ENCODE measurements at regions not wholly inside any gene's neighbourhood (a gene's known extent, or its start where the extent isn't known, plus 50 kb on each side); places are given as distances from the start of the nearest gene placed in this dataset.

DNA sequence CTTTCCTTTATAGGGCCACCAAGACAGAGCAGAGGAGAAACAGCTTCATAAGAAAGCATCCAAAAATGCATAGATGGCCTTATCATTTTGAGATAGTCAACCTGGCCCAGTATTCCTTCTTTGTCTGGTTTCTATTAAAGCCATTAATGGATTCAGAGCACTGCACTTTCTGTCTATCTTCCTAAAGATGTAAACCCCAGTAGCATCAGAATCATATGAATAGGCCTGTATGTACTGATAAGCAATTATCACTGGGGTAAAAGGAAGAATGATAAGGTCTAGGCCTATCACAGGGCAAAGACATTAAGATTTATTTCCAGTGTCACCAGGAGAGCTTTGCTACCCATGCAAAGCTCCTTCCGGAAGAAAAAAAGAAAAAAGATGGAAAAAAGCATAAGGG, 432.5 kb upstream of the C9orf72 start:
- no peaks in the 10 kb centered on the region for H3K36me3 ChIP-seq (ENCODE audit: control insufficient read depth, insufficient read depth, low read length)
- no peak overlapping the region for H3K9ac ChIP-seq (ENCODE audit: extremely low read depth, low read length, poor library complexity, severe bottlenecking)
- H3K9me3 ChIP-seq (ENCODE audit: control insufficient read depth, low read length): no peaks in the 10 kb centered on the region
- H3K4me3 Mint-ChIP-seq: no peak overlapping the region
- no peak overlapping the region for H3K27ac ChIP-seq (ENCODE audit: low read depth, low read length)
- WGBS, 2 experiments (ENCODE audit: insufficient coverage in 1 of 2, insufficient read length in 1 of 2): 100% methylated on average over 1 of the region's 1 CpG; no CpG with 5 or more reads in 1 of the 2 experiments
- no peaks in the 10 kb centered on the region for H3K9me3 Mint-ChIP-seq
- no peak overlapping the region for H3K4me3 ChIP-seq (ENCODE audit: low read length)
- H3K4me1 Mint-ChIP-seq: no peaks in the 10 kb centered on the region
- TF ChIP-seq, protein P1, sequence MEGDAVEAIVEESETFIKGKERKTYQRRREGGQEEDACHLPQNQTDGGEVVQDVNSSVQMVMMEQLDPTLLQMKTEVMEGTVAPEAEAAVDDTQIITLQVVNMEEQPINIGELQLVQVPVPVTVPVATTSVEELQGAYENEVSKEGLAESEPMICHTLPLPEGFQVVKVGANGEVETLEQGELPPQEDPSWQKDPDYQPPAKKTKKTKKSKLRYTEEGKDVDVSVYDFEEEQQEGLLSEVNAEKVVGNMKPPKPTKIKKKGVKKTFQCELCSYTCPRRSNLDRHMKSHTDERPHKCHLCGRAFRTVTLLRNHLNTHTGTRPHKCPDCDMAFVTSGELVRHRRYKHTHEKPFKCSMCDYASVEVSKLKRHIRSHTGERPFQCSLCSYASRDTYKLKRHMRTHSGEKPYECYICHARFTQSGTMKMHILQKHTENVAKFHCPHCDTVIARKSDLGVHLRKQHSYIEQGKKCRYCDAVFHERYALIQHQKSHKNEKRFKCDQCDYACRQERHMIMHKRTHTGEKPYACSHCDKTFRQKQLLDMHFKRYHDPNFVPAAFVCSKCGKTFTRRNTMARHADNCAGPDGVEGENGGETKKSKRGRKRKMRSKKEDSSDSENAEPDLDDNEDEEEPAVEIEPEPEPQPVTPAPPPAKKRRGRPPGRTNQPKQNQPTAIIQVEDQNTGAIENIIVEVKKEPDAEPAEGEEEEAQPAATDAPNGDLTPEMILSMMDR (conservative IDR thresholded peaks at IDR 0.05): no peak
- H3K4me1 ChIP-seq (ENCODE audit: control insufficient read depth, insufficient read depth, low read length): no peaks in the 10 kb centered on the region
- H3K36me3 Mint-ChIP-seq (ENCODE audit: low read depth): no peaks in the 10 kb centered on the region
- H3K27ac Mint-ChIP-seq: no peak overlapping the region
- peaks cover 2% of the 10 kb centered on the region for H3K27me3 Mint-ChIP-seq (ENCODE audit: insufficient read depth)
- DNase-seq: no peak
- no peaks in the 10 kb centered on the region for H3K27me3 ChIP-seq (ENCODE audit: control insufficient read depth, insufficient read depth, low read length, poor library complexity, severe bottlenecking)

DNA sequence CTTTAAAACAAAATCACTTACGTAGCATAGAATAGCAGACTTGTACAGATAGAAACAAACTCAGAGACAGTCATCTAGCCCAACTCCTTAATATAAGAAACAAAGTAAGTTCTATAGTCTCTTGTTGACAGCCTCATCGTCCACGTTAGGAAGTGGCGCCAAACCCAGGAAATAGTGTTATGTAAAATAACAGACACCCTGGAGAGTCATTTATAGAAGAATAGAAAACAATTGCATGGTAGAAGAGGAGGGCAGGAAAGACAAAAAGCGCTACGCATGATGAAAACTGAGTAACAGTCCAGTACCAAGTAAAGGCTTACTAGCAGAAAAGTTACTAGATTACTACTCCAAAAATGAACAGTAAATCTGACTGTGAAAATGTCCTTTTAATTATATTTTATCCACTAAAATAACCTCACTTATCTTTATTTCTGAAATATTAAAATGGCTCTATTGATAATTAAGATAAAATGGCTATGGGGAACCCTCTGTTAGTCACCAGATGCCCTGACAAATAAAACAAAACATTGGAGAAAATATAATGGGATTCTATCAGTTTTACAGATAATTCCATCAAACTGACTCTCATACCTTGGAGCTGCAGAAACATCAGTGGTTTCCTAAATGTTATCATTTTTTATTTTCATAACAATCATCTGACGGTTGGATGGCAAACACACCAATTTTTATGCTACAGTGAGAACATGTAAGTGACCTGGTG, 434.0 kb upstream of the C9orf72 start:
- Histone ChIP-seq H3K9ac (ENCODE audit: extremely low read depth, low read length, poor library complexity, severe bottlenecking) (no peak overlapping the region), H3K36me3 (ENCODE audit: control insufficient read depth, insufficient read depth, low read length) (no peaks in the 10 kb centered on the region), H3K27me3 (ENCODE audit: control insufficient read depth, insufficient read depth, low read length, poor library complexity, severe bottlenecking) (peaks cover 10% of the 10 kb centered on the region), H3K27ac (ENCODE audit: low read depth, low read length) (no peak overlapping the region), H3K4me1 (ENCODE audit: control insufficient read depth, insufficient read depth, low read length) (no peaks in the 10 kb centered on the region), H3K9me3 (ENCODE audit: control insufficient read depth, low read length) (no peaks in the 10 kb centered on the region), H3K4me3 (ENCODE audit: low read length) (no peak overlapping the region)
- no peak for DNase-seq
- Mint-ChIP-seq H3K9me3 (no peaks in the 10 kb centered on the region), H3K4me1 (no peaks in the 10 kb centered on the region), H3K27me3 (ENCODE audit: insufficient read depth) (peaks cover 5% of the 10 kb centered on the region), H3K36me3 (ENCODE audit: low read depth) (no peaks in the 10 kb centered on the region), H3K27ac (no peak overlapping the region), H3K4me3 (no peak overlapping the region)
- 72 to 75% methylated on average over 4 to 7 of the region's 7 CpGs for WGBS, 2 experiments (ENCODE audit: insufficient coverage in 1 of 2, insufficient read length in 1 of 2)
- TF ChIP-seq, protein P1 (conservative IDR thresholded peaks at IDR 0.05): no peak

DNA sequence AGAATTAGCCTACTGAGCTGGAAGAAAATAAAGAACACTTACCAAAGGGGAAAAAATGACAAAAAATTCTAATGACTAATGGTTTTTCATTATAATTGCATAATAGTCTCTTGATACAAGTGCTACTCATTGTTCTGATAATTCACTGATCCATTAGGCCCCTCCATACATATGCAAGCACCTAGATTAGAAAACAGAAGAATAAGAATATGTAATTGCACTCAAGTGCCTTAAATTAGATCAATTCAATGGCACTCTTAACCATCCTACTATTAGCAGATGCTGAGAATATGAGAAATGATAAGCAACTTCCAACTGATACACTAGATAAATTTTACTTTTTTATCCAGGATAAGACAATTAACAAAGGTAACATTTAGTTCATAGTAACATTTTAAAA, 440.9 kb upstream of the C9orf72 start:
- no peak overlapping the region for H3K27ac ChIP-seq (ENCODE audit: low read depth, low read length)
- H3K4me1 Mint-ChIP-seq: no peaks in the 10 kb centered on the region
- no peak overlapping the region for H3K27ac Mint-ChIP-seq

More for the DNA sequence above, 440.9 kb upstream of the C9orf72 start:
- Mint-ChIP-seq H3K36me3 (ENCODE audit: low read depth) (no peaks in the 10 kb centered on the region), H3K27me3 (ENCODE audit: insufficient read depth) (peaks cover 12% of the 10 kb centered on the region), H3K4me3 (no peak overlapping the region), H3K9me3 (no peaks in the 10 kb centered on the region)
- TF ChIP-seq, protein P1 (conservative IDR thresholded peaks at IDR 0.05): no peak
- Histone ChIP-seq H3K4me3 (ENCODE audit: low read length) (no peak overlapping the region), H3K9ac (ENCODE audit: extremely low read depth, low read length, poor library complexity, severe bottlenecking) (no peak overlapping the region), H3K36me3 (ENCODE audit: control insufficient read depth, insufficient read depth, low read length) (no peaks in the 10 kb centered on the region), H3K9me3 (ENCODE audit: control insufficient read depth, low read length) (no peaks in the 10 kb centered on the region), H3K4me1 (ENCODE audit: control insufficient read depth, insufficient read depth, low read length) (no peaks in the 10 kb centered on the region), H3K27me3 (ENCODE audit: control insufficient read depth, insufficient read depth, low read length, poor library complexity, severe bottlenecking) (peaks cover 15% of the 10 kb centered on the region)
- DNase-seq: no peak
